GM12873 (cell line): ENCODE measurements at regions not wholly inside any gene's neighbourhood (a gene's known extent, or its start where the extent isn't known, plus 50 kb on each side); places are given as distances from the start of the nearest gene placed in this dataset.

Experiments used
- TF ChIP-seq, protein P1 (sequence below): IDR thresholded peaks from 2 replicates; pipeline ENCODE4 v1.5.1; 2012; ENCODE audit warnings: low read depth, mild to moderate bottlenecking, moderate library complexity, low read length, control low read depth; ENCODE audit not compliant: insufficient read depth; ENCODE audit errors: missing control alignments

DNA sequence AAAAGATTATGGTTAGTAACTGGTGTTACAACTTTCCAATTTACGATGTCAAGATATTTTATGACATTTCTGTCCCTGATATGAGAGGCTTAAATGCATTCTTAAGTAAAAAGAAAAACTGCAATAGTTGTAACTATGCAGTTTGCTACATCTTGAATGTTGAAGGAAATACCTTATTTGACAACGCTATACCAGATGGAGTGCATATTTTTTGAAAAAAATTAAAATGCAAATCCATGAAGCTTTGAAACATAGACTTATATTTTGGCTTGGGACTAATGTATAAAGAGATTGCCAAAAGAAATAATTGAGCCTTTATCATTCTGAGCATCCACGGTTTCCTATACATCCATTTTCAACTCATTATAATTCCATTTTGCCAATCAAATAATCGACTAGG, 579.4 kb downstream of the TAF11L14 start:
- TF ChIP-seq, protein P1, sequence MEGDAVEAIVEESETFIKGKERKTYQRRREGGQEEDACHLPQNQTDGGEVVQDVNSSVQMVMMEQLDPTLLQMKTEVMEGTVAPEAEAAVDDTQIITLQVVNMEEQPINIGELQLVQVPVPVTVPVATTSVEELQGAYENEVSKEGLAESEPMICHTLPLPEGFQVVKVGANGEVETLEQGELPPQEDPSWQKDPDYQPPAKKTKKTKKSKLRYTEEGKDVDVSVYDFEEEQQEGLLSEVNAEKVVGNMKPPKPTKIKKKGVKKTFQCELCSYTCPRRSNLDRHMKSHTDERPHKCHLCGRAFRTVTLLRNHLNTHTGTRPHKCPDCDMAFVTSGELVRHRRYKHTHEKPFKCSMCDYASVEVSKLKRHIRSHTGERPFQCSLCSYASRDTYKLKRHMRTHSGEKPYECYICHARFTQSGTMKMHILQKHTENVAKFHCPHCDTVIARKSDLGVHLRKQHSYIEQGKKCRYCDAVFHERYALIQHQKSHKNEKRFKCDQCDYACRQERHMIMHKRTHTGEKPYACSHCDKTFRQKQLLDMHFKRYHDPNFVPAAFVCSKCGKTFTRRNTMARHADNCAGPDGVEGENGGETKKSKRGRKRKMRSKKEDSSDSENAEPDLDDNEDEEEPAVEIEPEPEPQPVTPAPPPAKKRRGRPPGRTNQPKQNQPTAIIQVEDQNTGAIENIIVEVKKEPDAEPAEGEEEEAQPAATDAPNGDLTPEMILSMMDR = no peak

DNA sequence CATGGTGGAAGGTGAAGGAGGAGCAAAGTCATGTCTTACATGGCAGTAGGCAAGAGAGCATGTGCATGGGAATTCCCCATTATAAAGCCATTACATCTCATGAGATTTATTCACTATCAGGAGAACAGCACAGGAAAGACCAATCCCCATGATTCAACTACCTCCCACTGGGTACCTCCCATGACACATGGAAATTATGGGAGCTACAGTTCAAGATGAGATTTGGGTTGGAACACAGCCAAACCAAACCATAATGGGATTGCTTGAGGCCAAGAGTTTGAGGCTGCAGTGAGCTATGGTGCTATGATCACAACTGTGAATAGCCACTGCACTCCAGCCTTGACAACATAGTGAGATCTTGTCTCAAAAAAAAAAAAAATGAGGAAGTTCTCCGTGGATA, 581.8 kb downstream of the TAF11L14 start:
- TF ChIP-seq, protein P1 = no peak

DNA sequence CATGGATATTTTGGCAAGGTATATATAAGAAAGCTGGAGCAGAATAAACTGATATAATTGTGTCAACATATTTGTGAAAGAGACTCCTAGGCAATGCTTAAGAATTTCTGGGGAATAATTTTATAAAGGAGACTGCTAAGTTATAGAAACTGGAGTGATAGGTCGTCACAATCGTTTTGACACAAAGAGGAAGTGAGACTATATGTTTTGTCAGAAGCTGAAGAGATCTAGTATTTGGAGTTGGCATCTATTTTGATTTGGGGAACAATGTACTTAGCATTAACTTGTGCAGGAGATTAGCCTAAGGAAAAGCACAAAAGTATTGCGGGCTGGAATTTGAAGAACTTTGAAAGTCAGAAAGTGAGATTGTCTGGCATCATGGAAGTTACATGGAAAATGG, 582.5 kb downstream of the TAF11L14 start:
- TF ChIP-seq, protein P1 = no peak

DNA sequence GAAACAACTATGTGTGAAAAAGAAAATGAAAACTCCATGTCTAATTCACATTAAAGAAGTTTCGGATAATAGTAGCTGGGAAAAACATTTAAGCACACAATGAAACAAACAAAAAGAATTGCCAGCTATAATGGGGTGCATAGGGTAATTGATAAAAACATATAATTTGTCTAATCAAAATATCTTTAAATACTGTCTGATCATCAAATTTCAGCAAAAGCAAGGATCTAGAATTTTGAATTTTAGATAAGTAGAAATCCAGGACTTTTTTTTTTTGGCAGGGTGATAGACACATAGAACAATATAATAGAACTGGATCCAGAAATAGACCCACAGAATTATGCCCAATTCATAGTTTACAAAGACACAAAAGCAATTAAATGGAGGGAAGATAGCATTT, 585.0 kb downstream of the TAF11L14 start:
- TF ChIP-seq, protein P1 = no peak

DNA sequence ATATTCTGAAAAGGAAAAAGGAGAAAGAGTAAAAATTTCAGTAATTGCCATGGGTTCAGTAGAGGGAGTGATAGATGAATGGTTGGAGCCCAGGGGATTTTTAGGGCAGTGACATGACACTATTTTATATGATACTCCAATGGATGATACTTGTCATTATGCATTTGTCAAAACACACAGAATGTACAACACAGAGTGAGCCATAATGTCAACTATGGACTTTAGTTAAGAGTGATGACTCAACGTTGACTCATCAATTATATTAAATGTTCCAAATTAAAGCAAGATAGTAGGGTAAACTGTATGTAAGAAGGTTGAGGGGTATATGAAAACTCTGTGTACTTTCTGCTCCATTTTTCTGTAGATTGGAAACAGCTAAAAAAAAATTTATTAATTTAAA, 586.4 kb downstream of the TAF11L14 start:
- TF ChIP-seq, protein P1 = no peak

- TF ChIP-seq, protein P1 = no peak
These were observed 602.1 kb downstream of the TAF11L14 start for GRCh38 chr5:18236386-18236785.

- TF ChIP-seq, protein P1 = no peak
These were observed 604.1 kb downstream of the TAF11L14 start for GRCh38 chr5:18238321-18238720.
